Smooth muscle cell (in vitro differentiated cells): ENCODE measurements at regions not wholly inside any gene's neighbourhood (a gene's known extent, or its start where the extent isn't known, plus 50 kb on each side); places are given as distances from the start of the nearest gene placed in this dataset.

Source experiments
- DNase-seq: peaks from one replicate; lab custom pipeline; 2025; ENCODE audit not compliant: unreplicated experiment; lab: John Stamatoyannopoulos, UW
- H2AFZ ChIP-seq: fragments of 200-600 bp; sonication (generic); 2 replicates; pipeline ENCODE4 v1.6.0; 2016; ENCODE audit warnings: antibody characterized with exemption, low read depth, mild to moderate bottlenecking
- H3F3A ChIP-seq: fragments of 200-600 bp; sonication (generic); 2 replicates; pipeline ENCODE4 v1.6.0; 2017; ENCODE audit warnings: antibody characterized with exemption, low read depth
- H3K27ac ChIP-seq: fragments of 200-600 bp; sonication (generic); 2 replicates; pipeline ENCODE4 v1.5.1; 2016; ENCODE audit warnings: low read depth, mild to moderate bottlenecking
- H3K27me3 ChIP-seq: fragments of 200-600 bp; sonication (generic); 2 replicates; pipeline ENCODE4 v1.6.1; 2016; ENCODE audit warnings: low read depth, mild to moderate bottlenecking
- H3K36me3 ChIP-seq: fragments of 200-600 bp; sonication (generic); 2 replicates; pipeline ENCODE4 v1.5.1; 2016; ENCODE audit warnings: low read depth
- H3K4me1 ChIP-seq: fragments of 200-600 bp; sonication (generic); 2 replicates; pipeline ENCODE4 v1.5.1; 2016; ENCODE audit warnings: low read depth
- H3K4me2 ChIP-seq: fragments of 200-600 bp; sonication (generic); 2 replicates; pipeline ENCODE4 v1.6.0; 2016; ENCODE audit warnings: mild to moderate bottlenecking
- H3K4me3 ChIP-seq: fragments of 200-600 bp; sonication (generic); 2 replicates; pipeline ENCODE4 v1.5.1; 2016; ENCODE audit warnings: mild to moderate bottlenecking
- H3K79me2 ChIP-seq: fragments of 200-600 bp; sonication (generic); 2 replicates; pipeline ENCODE4 v1.6.0; 2016; ENCODE audit warnings: low read depth, mild to moderate bottlenecking
- H3K9ac ChIP-seq: fragments of 200-600 bp; sonication (generic); 2 replicates; pipeline ENCODE4 v1.6.0; 2016; ENCODE audit warnings: low read depth
- H3K9me3 ChIP-seq: fragments of 200-600 bp; sonication (generic); replicated peaks from 2 replicates; pipeline ENCODE4 v1.5.1; 2016; ENCODE audit warnings: low read depth
- H4K20me1 ChIP-seq: fragments of 200-600 bp; sonication (generic); 2 replicates; pipeline ENCODE4 v1.6.0; 2016; ENCODE audit warnings: low read depth
- WGBS: methylation state at CpG from one replicate; pipeline ENCODE4 v1.1.7; 2016; ENCODE audit warnings: low lambda C conversion rate; 5-methylcytosine and 5-hydroxymethylcytosine counted together
- TF ChIP-seq, protein P1 (sequence below): fragments of 200-600 bp; sonication (generic); IDR thresholded peaks from 2 replicates; pipeline ENCODE4 v1.5.1; 2017; ENCODE audit warnings: borderline replicate concordance, mild to moderate bottlenecking, antibody characterized with exemption; ENCODE audit not compliant: insufficient read depth, poor library complexity, severe bottlenecking

DNA sequence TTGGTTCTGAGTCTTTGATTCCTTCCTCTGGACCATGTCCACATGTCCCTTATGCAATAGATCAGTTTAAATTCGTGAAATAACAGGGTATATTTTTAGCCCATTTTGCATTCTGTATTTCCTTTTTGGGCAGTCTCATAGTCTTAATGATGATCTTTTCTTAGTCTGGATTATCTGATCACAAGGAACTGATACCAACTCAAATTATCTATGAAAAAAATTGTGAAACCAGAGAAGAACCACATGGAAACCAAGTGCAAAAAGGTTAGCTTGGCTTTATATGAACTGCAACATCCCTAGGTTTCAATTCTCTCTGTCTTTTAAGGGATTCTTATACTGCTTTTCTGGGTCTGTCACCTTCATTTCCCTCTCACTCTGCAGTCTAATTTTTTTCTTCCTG is 608.6 kb upstream of the AADAT start:
- WGBS, result 91% methylated on average over 1 of the region's 1 CpG

DNA sequence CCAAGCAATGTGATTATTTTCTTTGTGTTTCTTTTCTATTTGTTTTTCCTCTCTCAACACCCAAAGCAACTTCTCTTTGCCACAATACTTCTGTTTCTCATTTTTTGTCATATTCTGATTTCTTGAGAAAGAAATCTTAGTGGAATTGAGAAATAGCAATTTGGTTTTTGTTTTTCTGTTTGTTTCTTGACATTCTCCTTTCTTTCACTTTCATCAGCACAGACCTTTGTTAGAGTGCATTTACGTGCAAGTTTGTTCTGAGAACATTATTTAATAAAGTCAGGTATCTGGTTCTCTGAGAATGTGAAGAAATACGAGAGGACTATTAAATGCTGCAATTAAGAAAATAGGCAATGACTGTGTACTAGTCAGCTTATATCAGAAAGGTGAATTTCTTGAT is 608.1 kb upstream of the AADAT start:
- H3K4me1 ChIP-seq, result no peaks in the 10 kb centered on the region
- H3K79me2 ChIP-seq, result no peaks in the 10 kb centered on the region
- no peak overlapping the region for H3K4me2 ChIP-seq
- 97% methylated on average over 2 of the region's 2 CpGs for WGBS
- H4K20me1 ChIP-seq, result no peaks in the 10 kb centered on the region
- TF ChIP-seq, protein P1, sequence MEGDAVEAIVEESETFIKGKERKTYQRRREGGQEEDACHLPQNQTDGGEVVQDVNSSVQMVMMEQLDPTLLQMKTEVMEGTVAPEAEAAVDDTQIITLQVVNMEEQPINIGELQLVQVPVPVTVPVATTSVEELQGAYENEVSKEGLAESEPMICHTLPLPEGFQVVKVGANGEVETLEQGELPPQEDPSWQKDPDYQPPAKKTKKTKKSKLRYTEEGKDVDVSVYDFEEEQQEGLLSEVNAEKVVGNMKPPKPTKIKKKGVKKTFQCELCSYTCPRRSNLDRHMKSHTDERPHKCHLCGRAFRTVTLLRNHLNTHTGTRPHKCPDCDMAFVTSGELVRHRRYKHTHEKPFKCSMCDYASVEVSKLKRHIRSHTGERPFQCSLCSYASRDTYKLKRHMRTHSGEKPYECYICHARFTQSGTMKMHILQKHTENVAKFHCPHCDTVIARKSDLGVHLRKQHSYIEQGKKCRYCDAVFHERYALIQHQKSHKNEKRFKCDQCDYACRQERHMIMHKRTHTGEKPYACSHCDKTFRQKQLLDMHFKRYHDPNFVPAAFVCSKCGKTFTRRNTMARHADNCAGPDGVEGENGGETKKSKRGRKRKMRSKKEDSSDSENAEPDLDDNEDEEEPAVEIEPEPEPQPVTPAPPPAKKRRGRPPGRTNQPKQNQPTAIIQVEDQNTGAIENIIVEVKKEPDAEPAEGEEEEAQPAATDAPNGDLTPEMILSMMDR, result no peak
- H3K27me3 ChIP-seq, result no peaks in the 10 kb centered on the region
- H3K9me3 ChIP-seq, result no peaks in the 10 kb centered on the region
- no peaks in the 10 kb centered on the region for H3F3A ChIP-seq
- no peak for DNase-seq
- H3K36me3 ChIP-seq, result no peaks in the 10 kb centered on the region
- H3K9ac ChIP-seq, result no peak overlapping the region
- H2AFZ ChIP-seq, result peak overlapping the region; percentile 41
- H3K4me3 ChIP-seq, result no peak overlapping the region
- no peak overlapping the region for H3K27ac ChIP-seq

More for the DNA sequence above, 608.6 kb upstream of the AADAT start:
- H3K9me3 ChIP-seq, result no peaks in the 10 kb centered on the region
- no peak overlapping the region for H3K4me3 ChIP-seq
- no peaks in the 10 kb centered on the region for H3K27me3 ChIP-seq
- H3K4me2 ChIP-seq, result no peak overlapping the region
- no peak for DNase-seq
- no peaks in the 10 kb centered on the region for H3K36me3 ChIP-seq
- H3K27ac ChIP-seq, result no peak overlapping the region
- no peak overlapping the region for H3K9ac ChIP-seq
- H3K79me2 ChIP-seq, result no peaks in the 10 kb centered on the region
- H2AFZ ChIP-seq, result no peak overlapping the region
- H4K20me1 ChIP-seq, result no peaks in the 10 kb centered on the region
- H3K4me1 ChIP-seq, result no peaks in the 10 kb centered on the region
- H3F3A ChIP-seq, result no peaks in the 10 kb centered on the region
- TF ChIP-seq, protein P1, result no peak

DNA sequence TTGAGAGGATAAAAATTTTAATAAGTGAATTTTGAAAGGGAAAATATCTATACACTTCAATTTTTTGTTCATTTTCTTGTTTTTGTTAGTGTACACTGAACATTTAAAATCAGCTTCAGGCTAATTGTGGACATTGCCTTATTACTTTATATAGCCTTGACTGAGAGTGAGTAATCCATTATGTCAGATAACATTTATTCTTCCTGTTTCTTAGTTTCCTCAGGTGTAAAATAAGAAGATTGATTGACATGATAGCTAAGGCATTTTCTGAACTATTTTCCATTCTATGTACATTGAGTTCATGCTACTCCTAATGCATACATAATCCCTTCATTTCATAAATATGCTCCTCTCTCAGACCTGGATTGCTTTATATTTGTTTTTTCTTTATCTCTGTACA is 607.3 kb upstream of the AADAT start:
- TF ChIP-seq, protein P1, result no peak
- H3K4me1 ChIP-seq, result no peaks in the 10 kb centered on the region
- H2AFZ ChIP-seq, result no peak overlapping the region
- DNase-seq, result no peak
- no peak overlapping the region for H3K4me2 ChIP-seq
- no peak overlapping the region for H3K27ac ChIP-seq
- H3K4me3 ChIP-seq, result no peak overlapping the region
- no peaks in the 10 kb centered on the region for H3K36me3 ChIP-seq
- no peaks in the 10 kb centered on the region for H3K79me2 ChIP-seq
- no peaks in the 10 kb centered on the region for H3K9me3 ChIP-seq
- no peaks in the 10 kb centered on the region for H3F3A ChIP-seq
- no peaks in the 10 kb centered on the region for H4K20me1 ChIP-seq
- H3K9ac ChIP-seq, result no peak overlapping the region
- no peaks in the 10 kb centered on the region for H3K27me3 ChIP-seq

DNA sequence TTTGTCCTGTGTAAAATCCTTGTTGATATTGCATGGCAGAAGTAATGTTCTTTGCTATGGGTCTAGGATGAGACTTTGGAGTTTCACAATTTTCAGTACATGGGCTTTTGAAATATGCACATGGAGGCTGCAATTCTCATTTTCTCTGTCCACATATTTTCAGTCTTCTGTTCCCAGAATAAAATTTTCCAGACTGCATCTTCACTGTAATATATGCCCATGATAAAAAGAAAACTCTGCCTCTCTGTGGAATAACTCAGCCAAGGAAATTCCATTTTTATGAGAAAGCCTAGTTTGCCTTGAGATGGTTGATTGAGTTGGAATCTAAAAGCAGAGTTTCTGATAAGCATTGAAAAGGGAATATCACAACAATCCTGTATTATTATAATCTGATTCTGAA is 601.4 kb upstream of the AADAT start:
- Histone ChIP-seq H3K4me2 (peak overlapping the region; percentile 10), H3K9me3 (no peaks in the 10 kb centered on the region), H3K27ac (no peak overlapping the region), H3K4me3 (no peak overlapping the region), H3K9ac (no peak overlapping the region), H3F3A (no peaks in the 10 kb centered on the region), H3K36me3 (no peaks in the 10 kb centered on the region), H4K20me1 (no peaks in the 10 kb centered on the region), H3K4me1 (no peaks in the 10 kb centered on the region), H3K27me3 (no peaks in the 10 kb centered on the region), H3K79me2 (no peaks in the 10 kb centered on the region), H2AFZ (no peak overlapping the region)
- TF ChIP-seq, protein P1, result no peak
- DNase-seq, result no peak
